Gastroesophageal sphincter (tissue), 4 donors: ENCODE measurements at regions not wholly inside any gene's neighbourhood (a gene's known extent, or its start where the extent isn't known, plus 50 kb on each side); places are given as distances from the start of the nearest gene placed in this dataset.

Experiments used
- ATAC-seq: fragments of 150-250 bp; one replicate; pipeline ENCODE4 v1.9.1; 2016; ENCODE audit warnings: mild to moderate bottlenecking, moderate library complexity
- H3K27ac ChIP-seq, 4 donors: fragments of 200-600 bp; sonication (generic) in 3 of 4; 1 replicate in 3 of 4; 2 replicates in 1 of 4; pipeline ENCODE4 v1.5.1; 2016 to 2019
- H3K27me3 ChIP-seq: fragments of 200-600 bp; sonication (generic); one replicate; pipeline ENCODE4 v1.5.1; 2019
- H3K36me3 ChIP-seq, 2 donors: fragments of 200-600 bp; sonication (generic); one replicate each; pipeline ENCODE4 v1.5.1; 2019; ENCODE audit warnings: control low read depth in 1 of 2
- H3K4me1 ChIP-seq, 3 donors: fragments of 200-600 bp; sonication (generic); 1 replicate in 2 of 3; 2 replicates in 1 of 3; pipeline ENCODE4 v1.5.1; 2016 to 2019; ENCODE audit warnings: control low read depth in 2 of 3
- H3K4me3 ChIP-seq, 2 donors: fragments of 200-600 bp; sonication (generic); one replicate each; pipeline ENCODE4 v1.5.1; 2019; ENCODE audit warnings: mild to moderate bottlenecking in 1 of 2, moderate library complexity in 1 of 2
- H3K9me3 ChIP-seq, 3 donors: fragments of 200-600 bp; sonication (generic); one replicate each; pipeline ENCODE4 v1.5.1; 2017 to 2019; ENCODE audit warnings: control low read depth in 2 of 3
- EP300 ChIP-seq: sonication (generic); formaldehyde crosslinking; IDR thresholded peaks from one replicate; pipeline ENCODE4 v1.6.1; 2017; ENCODE audit warnings: antibody characterized with exemption, mild to moderate bottlenecking
- POLR2A ChIP-seq, 2 donors: fragments of 450-650 bp; IDR thresholded peaks; one replicate each; pipeline ENCODE4 v1.6.1; 2017; ENCODE audit warnings: antibody characterized with exemption in 2 of 2, mild to moderate bottlenecking in 2 of 2, moderate library complexity in 1 of 2
- POLR2AphosphoS5 ChIP-seq: sonication (generic); formaldehyde crosslinking; IDR thresholded peaks from one replicate; pipeline ENCODE4 v1.6.1; 2017; ENCODE audit warnings: antibody characterized with exemption
- WGBS, 2 donors: methylation state at CpG; one replicate each; pipeline ENCODE4 v1.1.5; 2018; ENCODE audit warnings: low coverage in 1 of 2; 5-methylcytosine and 5-hydroxymethylcytosine counted together
- TF ChIP-seq, protein P1 (sequence below), 4 experiments: fragments of 200-600 bp in 2 of 4; fragments of 450-650 bp in 2 of 4; sonication (generic) in 1 of 4; IDR thresholded peaks; one replicate each; pipeline ENCODE4 v1.5.1; 2017 to 2019; ENCODE audit warnings: antibody characterized with exemption in 4 of 4, mild to moderate bottlenecking in 2 of 4, moderate library complexity in 2 of 4

DNA sequence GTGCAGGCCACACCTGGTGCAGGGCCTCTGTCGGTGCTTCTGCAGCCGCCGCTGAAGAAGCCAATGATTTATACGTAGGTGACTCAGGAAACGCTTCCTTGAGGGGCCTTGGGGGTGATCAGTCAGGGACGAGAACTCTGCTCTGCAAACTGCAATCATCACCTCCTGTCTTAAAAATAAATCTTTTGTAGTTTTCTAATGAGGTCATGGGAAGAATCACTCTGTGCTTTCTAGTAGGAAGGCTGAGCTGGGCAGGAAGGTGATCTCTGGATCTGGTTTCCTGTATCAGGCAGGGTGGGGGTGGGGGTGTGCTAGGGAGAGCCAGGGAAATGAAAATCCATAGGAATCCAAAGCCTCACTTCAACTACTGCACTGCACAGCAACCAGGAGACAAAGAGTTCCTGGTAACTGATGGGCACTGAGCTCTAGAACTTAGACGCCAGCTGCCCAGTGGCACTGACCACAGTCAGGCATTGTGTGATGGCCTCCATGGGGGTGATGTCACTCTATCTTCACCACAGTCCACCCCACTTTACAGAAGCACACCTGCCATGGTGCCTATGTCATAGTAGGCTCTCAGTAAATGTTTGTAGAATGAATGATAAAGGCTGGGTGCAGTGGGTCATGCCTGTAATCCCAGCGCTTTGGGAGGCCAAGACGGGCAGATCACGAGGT lies 292.4 kb upstream of the PWP1 start:
- no peak overlapping the region for H3K4me3 ChIP-seq
- no peak for ATAC-seq
- H3K4me1 ChIP-seq = no peaks in the 10 kb centered on the region
- H3K9me3 ChIP-seq = peaks cover 0 to 13% (median 0%) of the 10 kb centered on the region in 3 donors
- TF ChIP-seq POLR2A (IDR thresholded peaks at IDR 0.05) (no peak), EP300 (no peak), POLR2AphosphoS5 (no peak)
- TF ChIP-seq, protein P1, sequence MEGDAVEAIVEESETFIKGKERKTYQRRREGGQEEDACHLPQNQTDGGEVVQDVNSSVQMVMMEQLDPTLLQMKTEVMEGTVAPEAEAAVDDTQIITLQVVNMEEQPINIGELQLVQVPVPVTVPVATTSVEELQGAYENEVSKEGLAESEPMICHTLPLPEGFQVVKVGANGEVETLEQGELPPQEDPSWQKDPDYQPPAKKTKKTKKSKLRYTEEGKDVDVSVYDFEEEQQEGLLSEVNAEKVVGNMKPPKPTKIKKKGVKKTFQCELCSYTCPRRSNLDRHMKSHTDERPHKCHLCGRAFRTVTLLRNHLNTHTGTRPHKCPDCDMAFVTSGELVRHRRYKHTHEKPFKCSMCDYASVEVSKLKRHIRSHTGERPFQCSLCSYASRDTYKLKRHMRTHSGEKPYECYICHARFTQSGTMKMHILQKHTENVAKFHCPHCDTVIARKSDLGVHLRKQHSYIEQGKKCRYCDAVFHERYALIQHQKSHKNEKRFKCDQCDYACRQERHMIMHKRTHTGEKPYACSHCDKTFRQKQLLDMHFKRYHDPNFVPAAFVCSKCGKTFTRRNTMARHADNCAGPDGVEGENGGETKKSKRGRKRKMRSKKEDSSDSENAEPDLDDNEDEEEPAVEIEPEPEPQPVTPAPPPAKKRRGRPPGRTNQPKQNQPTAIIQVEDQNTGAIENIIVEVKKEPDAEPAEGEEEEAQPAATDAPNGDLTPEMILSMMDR (IDR thresholded peaks at IDR 0.05) = no peak
- H3K27me3 ChIP-seq = peaks cover 13% of the 10 kb centered on the region
- no peak overlapping the region for H3K27ac ChIP-seq
- H3K36me3 ChIP-seq = no peaks in the 10 kb centered on the region
- WGBS, 2 donors = 63 to 100% methylated on average over 3 to 8 of the region's 10 CpGs

DNA sequence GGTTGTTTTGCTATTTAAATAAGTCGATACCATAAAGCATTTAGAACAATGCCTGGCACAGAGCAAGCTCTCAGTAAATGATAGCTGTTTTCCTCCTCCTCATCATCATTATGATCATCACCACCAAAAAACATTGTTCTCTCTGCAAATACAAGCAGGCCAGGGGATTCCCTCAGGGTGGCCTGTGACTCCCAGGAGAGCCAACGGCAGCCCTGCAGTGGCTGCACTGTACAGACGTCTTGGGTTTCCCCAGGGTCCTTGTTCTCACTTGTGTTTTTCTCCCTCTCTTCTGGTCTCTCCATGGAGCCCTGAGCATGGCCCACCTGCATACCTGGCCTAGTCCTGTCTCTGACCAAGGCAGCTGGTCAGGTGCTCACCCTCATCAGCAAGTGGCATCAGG lies 290.9 kb upstream of the PWP1 start:
- Histone ChIP-seq H3K27me3 (peaks cover 13% of the 10 kb centered on the region), H3K27ac (no peak overlapping the region), H3K36me3 (no peaks in the 10 kb centered on the region), H3K4me1 (no peaks in the 10 kb centered on the region), H3K4me3 (no peak overlapping the region), H3K9me3 (peaks cover 0 to 4% (median 0%) of the 10 kb centered on the region in 3 donors)
- no peak for ATAC-seq
- 54 to 58% methylated on average over 2 to 3 of the region's 3 CpGs for WGBS, 2 donors
- TF ChIP-seq POLR2A (IDR thresholded peaks at IDR 0.05) (no peak), POLR2AphosphoS5 (no peak), EP300 (no peak)
- TF ChIP-seq, protein P1 (IDR thresholded peaks at IDR 0.05) = no peak

DNA sequence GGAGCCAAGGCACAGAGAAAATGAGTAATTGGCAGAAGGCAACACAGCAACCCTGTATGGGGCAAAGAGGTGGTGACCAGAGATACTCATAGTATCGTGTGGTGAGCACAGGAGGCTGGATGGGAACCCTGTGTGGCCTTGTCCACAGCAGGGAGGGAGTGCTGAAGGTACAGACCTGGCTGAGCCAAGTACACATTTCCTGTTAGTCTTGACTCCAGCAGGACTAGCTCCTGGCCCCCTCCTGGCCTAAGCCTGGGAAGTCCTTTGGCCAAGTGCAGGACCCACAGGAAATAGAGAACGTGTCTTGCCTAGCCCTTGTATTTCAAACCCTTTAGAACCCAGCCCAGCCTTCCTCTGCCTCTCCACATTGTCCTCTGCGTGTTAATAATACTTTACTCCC lies 289.8 kb upstream of the PWP1 start:
- H3K9me3 ChIP-seq = no peaks in the 10 kb centered on the region
- TF ChIP-seq EP300 (no peak), POLR2A (IDR thresholded peaks at IDR 0.05) (no peak), POLR2AphosphoS5 (no peak)
- TF ChIP-seq, protein P1 (IDR thresholded peaks at IDR 0.05) = no peak
- H3K36me3 ChIP-seq = no peaks in the 10 kb centered on the region
- no peak overlapping the region for H3K27ac ChIP-seq
- H3K4me3 ChIP-seq = no peak overlapping the region
- H3K27me3 ChIP-seq = peaks cover 18% of the 10 kb centered on the region
- WGBS, 2 donors = 41 to 78% methylated on average over 2 of the region's 3 CpGs
- H3K4me1 ChIP-seq = no peaks in the 10 kb centered on the region
- ATAC-seq = no peak

DNA sequence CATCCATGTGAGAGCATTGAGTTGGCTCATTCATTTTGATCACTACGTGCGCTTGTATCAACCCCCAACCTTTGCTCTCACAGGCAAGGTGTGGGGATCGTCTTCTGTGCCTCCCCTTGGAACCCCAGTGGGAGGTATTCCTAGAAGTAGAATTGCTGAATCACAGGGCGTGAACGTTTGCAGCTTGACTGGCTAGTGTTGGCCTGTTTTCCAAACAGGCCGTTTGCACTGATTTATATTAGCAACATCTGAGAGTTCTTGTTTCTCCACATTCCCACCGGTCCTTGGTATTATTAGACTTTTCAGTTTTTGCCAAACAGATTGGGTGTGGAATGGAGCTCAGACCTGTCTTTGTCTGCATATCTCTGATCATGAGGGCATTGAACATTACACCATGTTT lies 288.6 kb upstream of the PWP1 start:
- no peaks in the 10 kb centered on the region for H3K9me3 ChIP-seq
- 51 to 67% methylated on average over 5 to 7 of the region's 7 CpGs for whole genome bisulfite sequencing, 2 donors
- ATAC-seq = no peak

More for the DNA sequence above, 288.6 kb upstream of the PWP1 start:
- Histone ChIP-seq H3K4me1 (no peaks in the 10 kb centered on the region), H3K4me3 (no peak overlapping the region), H3K27me3 (peaks cover 8% of the 10 kb centered on the region), H3K36me3 (no peaks in the 10 kb centered on the region), H3K27ac (no peak overlapping the region)
- TF ChIP-seq EP300 (no peak), POLR2A (IDR thresholded peaks at IDR 0.05) (no peak), POLR2AphosphoS5 (no peak)
- TF ChIP-seq, protein P1 (IDR thresholded peaks at IDR 0.05) = no peak
